ENCODE measurements at regions not wholly inside any gene's neighbourhood (a gene's known extent, or its start where the extent isn't known, plus 50 kb on each side); places are given as distances from the start of the nearest gene placed in this dataset.

GRCh38 chr7:13827716-13828115, 161.8 kb downstream of the ETV1 start:
- H3K36me3 ChIP-seq (ENCODE audit: control insufficient read depth in 2 of 3, insufficient read depth in 3 of 3, low read length in 3 of 3), result no peaks in the 10 kb centered on the region
- H3K9ac ChIP-seq (ENCODE audit: low read length in 3 of 3), result no peak overlapping the region
- no peaks in the 10 kb centered on the region for H3K9me3 ChIP-seq (ENCODE audit: control insufficient read depth in 2 of 3, insufficient read depth in 1 of 3, low read length in 3 of 3)
- intact Hi-C loops (cut with DNase I), result no loop called here
- H3K4me3 ChIP-seq (ENCODE audit: low read length in 3 of 3), result no peak overlapping the region
- no peaks in the 10 kb centered on the region for H3K4me1 ChIP-seq (ENCODE audit: control insufficient read depth in 2 of 3, insufficient read depth in 2 of 3, low read depth in 1 of 3, low read length in 3 of 3)
- no peak for FAIRE-seq
- H3K27me3 ChIP-seq (ENCODE audit: control insufficient read depth, insufficient read depth, low read length), result no peaks in the 10 kb centered on the region
- DNase-seq, result no peak
- no peak for TF ChIP-seq CTCF (IDR thresholded peaks at IDR 0.05; ENCODE audit: borderline replicate concordance, extremely low read depth, insufficient read depth)
- no peak overlapping the region for H3K27ac ChIP-seq (ENCODE audit: low read depth in 2 of 2, low read length in 2 of 2)

GRCh38 chr7:13829231-13829630, 160.2 kb downstream of the ETV1 start:
- intact Hi-C loops (cut with DNase I), result no loop called here
- Histone ChIP-seq H3K27ac (ENCODE audit: low read depth in 2 of 2, low read length in 2 of 2) (no peak overlapping the region), H3K27me3 (ENCODE audit: control insufficient read depth, insufficient read depth, low read length) (no peaks in the 10 kb centered on the region), H3K9me3 (ENCODE audit: control insufficient read depth in 2 of 3, insufficient read depth in 1 of 3, low read length in 3 of 3) (no peaks in the 10 kb centered on the region), H3K4me1 (ENCODE audit: control insufficient read depth in 2 of 3, insufficient read depth in 2 of 3, low read depth in 1 of 3, low read length in 3 of 3) (no peaks in the 10 kb centered on the region), H3K36me3 (ENCODE audit: control insufficient read depth in 2 of 3, insufficient read depth in 3 of 3, low read length in 3 of 3) (no peaks in the 10 kb centered on the region), H3K4me3 (ENCODE audit: low read length in 3 of 3) (no peak overlapping the region), H3K9ac (ENCODE audit: low read length in 3 of 3) (no peak overlapping the region)
- no peak for TF ChIP-seq CTCF (IDR thresholded peaks at IDR 0.05; ENCODE audit: borderline replicate concordance, extremely low read depth, insufficient read depth)
- FAIRE-seq (no peak), DNase-seq (no peak)

- no peaks in the 10 kb centered on the region for H3K36me3 ChIP-seq (ENCODE audit: control insufficient read depth in 2 of 3, insufficient read depth in 3 of 3, low read length in 3 of 3)
- no peaks in the 10 kb centered on the region for H3K9me3 ChIP-seq (ENCODE audit: control insufficient read depth in 2 of 3, insufficient read depth in 1 of 3, low read length in 3 of 3)
- intact Hi-C loops (cut with DNase I), result no loop called here
- H3K27ac ChIP-seq (ENCODE audit: low read depth in 2 of 2, low read length in 2 of 2), result no peak overlapping the region
- no peak overlapping the region for H3K4me3 ChIP-seq (ENCODE audit: low read length in 3 of 3)
- FAIRE-seq (no peak), DNase-seq (peak in 1 of 5 donors; percentile 19)
- H3K4me1 ChIP-seq (ENCODE audit: control insufficient read depth in 2 of 3, insufficient read depth in 2 of 3, low read depth in 1 of 3, low read length in 3 of 3), result no peaks in the 10 kb centered on the region
- no peak for TF ChIP-seq CTCF (IDR thresholded peaks at IDR 0.05; ENCODE audit: borderline replicate concordance, extremely low read depth, insufficient read depth)
- H3K27me3 ChIP-seq (ENCODE audit: control insufficient read depth, insufficient read depth, low read length), result no peaks in the 10 kb centered on the region
- no peak overlapping the region for H3K9ac ChIP-seq (ENCODE audit: low read length in 3 of 3)
Measured at GRCh38 chr7:13829914-13830900, 159.3 kb downstream of the ETV1 start.
